IMR-90 (cell line): ENCODE measurements at regions not wholly inside any gene's neighbourhood (a gene's known extent, or its start where the extent isn't known, plus 50 kb on each side); places are given as distances from the start of the nearest gene placed in this dataset.

Experiments used
- CTCF ChIP-seq: conservative IDR thresholded peaks from 2 replicates; pipeline ENCODE4 v1.5.1; 2012; ENCODE audit warnings: mild to moderate bottlenecking, low read depth, low read length, improper control_type of control experiment
- NFE2L2 ChIP-seq: fragments of 150-350 bp; IDR thresholded peaks from 2 replicates; pipeline ENCODE4 v1.6.1; 2016; ENCODE audit warnings: low read depth, mild to moderate bottlenecking, low read length
- RAD21 ChIP-seq: IDR thresholded peaks from 2 replicates; pipeline ENCODE4 v1.6.1; 2012; ENCODE audit warnings: low read length, improper control_type of control experiment
- RCOR1 ChIP-seq: IDR thresholded peaks from 2 replicates; pipeline ENCODE4 v1.6.1; 2012; ENCODE audit warnings: mild to moderate bottlenecking, low read length, improper control_type of control experiment; ENCODE audit not compliant: insufficient replicate concordance

GRCh38 chr9:102101723-102102122, 363.3 kb upstream of the GRIN3A start:
- no peak for TF ChIP-seq CTCF
- TF ChIP-seq RCOR1: no peak
- no peak for TF ChIP-seq NFE2L2
- TF ChIP-seq RAD21: no peak
